Gastrocnemius medialis (tissue), 4 donors: ENCODE measurements at regions not wholly inside any gene's neighbourhood (a gene's known extent, or its start where the extent isn't known, plus 50 kb on each side); places are given as distances from the start of the nearest gene placed in this dataset.

Experiments used
- POLR2A ChIP-seq, 2 donors: fragments of 450-650 bp; IDR thresholded peaks; one replicate each; pipeline ENCODE4 v1.6.1; 2017; ENCODE audit warnings: antibody characterized with exemption in 2 of 2, mild to moderate bottlenecking in 2 of 2, moderate library complexity in 2 of 2
- TF ChIP-seq, protein P1 (sequence below), 5 experiments: fragments of 450-650 bp in 3 of 5; fragments of 200-600 bp in 2 of 5; sonication (generic) in 2 of 5; IDR thresholded peaks in 4 of 5; conservative IDR thresholded peaks in 1 of 5; 1 replicate in 4 of 5; 2 replicates in 1 of 5; pipeline ENCODE4 v1.5.1; 2016 to 2019; ENCODE audit warnings: antibody characterized with exemption in 5 of 5, mild to moderate bottlenecking in 3 of 5, moderate library complexity in 3 of 5

DNA sequence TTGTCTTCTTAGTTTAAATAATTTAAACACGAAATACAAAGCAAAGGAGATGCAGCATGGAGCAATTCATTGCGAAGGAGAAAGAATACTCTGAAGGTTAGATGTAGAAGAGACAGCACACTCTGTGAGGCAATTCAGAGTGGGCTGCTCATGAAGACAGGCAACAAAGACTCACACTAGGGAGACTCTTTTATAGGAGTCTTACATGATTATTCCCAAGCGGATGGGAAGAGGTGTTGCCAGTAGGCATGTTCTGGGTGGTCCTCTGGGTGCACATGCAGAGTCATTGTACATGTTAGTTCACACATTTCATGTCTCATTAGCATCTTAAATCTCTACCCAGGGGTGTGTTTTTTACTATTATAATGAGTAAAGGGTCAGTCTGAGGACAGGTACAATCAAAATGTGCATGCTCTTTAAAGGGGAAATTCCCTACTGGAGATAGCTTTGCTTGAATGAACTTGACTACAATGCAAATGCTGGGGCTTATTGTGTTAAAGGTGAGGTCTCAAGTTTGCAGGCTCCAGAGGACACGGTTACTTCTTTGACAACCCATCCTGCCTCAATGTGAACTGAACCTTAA, 275.5 kb downstream of the CDH19 start:
- TF ChIP-seq POLR2A (IDR thresholded peaks at IDR 0.05), result no peak
- TF ChIP-seq, protein P1, sequence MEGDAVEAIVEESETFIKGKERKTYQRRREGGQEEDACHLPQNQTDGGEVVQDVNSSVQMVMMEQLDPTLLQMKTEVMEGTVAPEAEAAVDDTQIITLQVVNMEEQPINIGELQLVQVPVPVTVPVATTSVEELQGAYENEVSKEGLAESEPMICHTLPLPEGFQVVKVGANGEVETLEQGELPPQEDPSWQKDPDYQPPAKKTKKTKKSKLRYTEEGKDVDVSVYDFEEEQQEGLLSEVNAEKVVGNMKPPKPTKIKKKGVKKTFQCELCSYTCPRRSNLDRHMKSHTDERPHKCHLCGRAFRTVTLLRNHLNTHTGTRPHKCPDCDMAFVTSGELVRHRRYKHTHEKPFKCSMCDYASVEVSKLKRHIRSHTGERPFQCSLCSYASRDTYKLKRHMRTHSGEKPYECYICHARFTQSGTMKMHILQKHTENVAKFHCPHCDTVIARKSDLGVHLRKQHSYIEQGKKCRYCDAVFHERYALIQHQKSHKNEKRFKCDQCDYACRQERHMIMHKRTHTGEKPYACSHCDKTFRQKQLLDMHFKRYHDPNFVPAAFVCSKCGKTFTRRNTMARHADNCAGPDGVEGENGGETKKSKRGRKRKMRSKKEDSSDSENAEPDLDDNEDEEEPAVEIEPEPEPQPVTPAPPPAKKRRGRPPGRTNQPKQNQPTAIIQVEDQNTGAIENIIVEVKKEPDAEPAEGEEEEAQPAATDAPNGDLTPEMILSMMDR (IDR thresholded peaks at IDR 0.05 in 4 of 5, conservative IDR thresholded peaks at IDR 0.05 in 1 of 5), result no peak
